RWPE1 (cell line): ENCODE measurements at regions not wholly inside any gene's neighbourhood (a gene's known extent, or its start where the extent isn't known, plus 50 kb on each side); places are given as distances from the start of the nearest gene placed in this dataset.
A peak's percentile ranks its signal among the peaks of the same experiment; 100 is the strongest.

Source experiments
- CTCF ChIA-PET: fragments of 350-600 bp; sonication (Branson Sonifier 250); formaldehyde crosslinking; extraction: SDS; loops from one replicate; lab custom pipeline; 2021; lab: Yijun Ruan, JAX
- POLR2A ChIA-PET: fragments of 400-600 bp; formaldehyde crosslinking; extraction: SDS; loops from one replicate; lab custom pipeline; 2020; ENCODE audit warnings: antibody characterized with exemption; ENCODE audit not compliant: low non-redundant PET; lab: Yijun Ruan, JAX
- DNase-seq: peaks from one replicate; pipeline ENCODE4 v3.0.0; 2012; ENCODE audit warnings: low spot score
- H3K27ac ChIP-seq: fragments of 450-650 bp; 2 replicates; pipeline ENCODE4 v1.5.1; 2017
- TF ChIP-seq, protein P1 (sequence below): fragments of 450-650 bp; conservative IDR thresholded peaks from 2 replicates; pipeline ENCODE4 v1.5.1; 2017; ENCODE audit warnings: low read depth, mild to moderate bottlenecking

DNA sequence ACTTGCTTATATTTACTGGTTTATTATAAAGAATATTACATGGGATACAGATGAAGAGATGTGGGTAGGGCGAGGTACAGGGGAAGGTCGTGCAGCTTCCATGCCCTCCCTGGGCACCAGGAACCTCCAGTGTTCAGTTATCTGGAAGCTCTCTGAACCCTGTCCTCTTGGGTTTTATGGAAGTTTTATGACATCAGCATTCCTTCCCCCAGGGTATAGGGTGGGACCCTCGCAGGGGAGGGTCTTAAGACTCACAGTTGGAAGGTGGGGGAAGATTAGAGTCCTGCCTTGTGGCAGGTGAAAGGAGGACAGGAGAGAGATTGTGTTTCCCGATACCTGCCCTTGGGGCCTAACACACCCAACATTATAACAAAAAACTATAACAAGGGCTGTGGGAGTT is 71.8 kb upstream of the NPAS1 start:
- ChIA-PET CTCF (interaction anchor here (0.9 kb wide), 1 partner anchor 43 kb away, joined by 3 read pairs; no protein-coding TSS in a partner anchor), POLR2A (no interaction called here)
- no peak overlapping the region for H3K27ac ChIP-seq
- TF ChIP-seq, protein P1, sequence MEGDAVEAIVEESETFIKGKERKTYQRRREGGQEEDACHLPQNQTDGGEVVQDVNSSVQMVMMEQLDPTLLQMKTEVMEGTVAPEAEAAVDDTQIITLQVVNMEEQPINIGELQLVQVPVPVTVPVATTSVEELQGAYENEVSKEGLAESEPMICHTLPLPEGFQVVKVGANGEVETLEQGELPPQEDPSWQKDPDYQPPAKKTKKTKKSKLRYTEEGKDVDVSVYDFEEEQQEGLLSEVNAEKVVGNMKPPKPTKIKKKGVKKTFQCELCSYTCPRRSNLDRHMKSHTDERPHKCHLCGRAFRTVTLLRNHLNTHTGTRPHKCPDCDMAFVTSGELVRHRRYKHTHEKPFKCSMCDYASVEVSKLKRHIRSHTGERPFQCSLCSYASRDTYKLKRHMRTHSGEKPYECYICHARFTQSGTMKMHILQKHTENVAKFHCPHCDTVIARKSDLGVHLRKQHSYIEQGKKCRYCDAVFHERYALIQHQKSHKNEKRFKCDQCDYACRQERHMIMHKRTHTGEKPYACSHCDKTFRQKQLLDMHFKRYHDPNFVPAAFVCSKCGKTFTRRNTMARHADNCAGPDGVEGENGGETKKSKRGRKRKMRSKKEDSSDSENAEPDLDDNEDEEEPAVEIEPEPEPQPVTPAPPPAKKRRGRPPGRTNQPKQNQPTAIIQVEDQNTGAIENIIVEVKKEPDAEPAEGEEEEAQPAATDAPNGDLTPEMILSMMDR: no peak
- DNase-seq: no peak

DNA sequence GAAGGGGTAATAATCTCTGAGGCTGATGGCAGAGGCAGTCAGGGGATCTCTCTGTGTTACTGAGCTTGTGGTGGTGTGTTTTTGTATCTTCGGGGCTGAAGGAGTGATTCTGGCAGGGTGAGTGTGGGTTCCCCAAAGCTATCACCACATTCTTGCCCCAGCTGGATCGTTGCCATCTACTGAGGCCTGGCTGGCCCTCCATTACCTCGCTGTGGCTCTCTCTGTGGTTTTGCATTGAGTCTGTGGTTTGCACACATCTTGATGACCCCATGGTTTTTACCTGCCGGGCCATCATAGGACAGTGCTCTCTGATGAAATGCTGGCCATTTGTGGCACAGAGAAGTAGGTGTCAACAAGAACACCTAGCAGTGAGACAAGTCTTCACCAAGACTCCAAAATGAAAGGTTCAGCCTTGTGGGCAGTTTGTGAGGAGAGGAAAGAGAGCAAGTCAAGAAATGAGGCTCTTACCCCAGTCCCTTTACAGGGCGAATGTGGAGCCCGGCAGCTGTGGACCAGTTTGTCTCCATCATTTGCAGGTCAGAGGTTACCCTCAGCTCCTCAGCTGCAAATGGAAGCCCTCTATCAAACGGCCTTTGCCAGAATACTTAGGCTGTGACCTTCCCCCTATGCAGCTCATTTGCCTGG is 69.0 kb upstream of the NPAS1 start:
- no peak for DNase-seq
- TF ChIP-seq, protein P1: no peak
- ChIA-PET CTCF (no interaction called here), POLR2A (no interaction called here)
- peak overlapping the region; percentile 85 for H3K27ac ChIP-seq

DNA sequence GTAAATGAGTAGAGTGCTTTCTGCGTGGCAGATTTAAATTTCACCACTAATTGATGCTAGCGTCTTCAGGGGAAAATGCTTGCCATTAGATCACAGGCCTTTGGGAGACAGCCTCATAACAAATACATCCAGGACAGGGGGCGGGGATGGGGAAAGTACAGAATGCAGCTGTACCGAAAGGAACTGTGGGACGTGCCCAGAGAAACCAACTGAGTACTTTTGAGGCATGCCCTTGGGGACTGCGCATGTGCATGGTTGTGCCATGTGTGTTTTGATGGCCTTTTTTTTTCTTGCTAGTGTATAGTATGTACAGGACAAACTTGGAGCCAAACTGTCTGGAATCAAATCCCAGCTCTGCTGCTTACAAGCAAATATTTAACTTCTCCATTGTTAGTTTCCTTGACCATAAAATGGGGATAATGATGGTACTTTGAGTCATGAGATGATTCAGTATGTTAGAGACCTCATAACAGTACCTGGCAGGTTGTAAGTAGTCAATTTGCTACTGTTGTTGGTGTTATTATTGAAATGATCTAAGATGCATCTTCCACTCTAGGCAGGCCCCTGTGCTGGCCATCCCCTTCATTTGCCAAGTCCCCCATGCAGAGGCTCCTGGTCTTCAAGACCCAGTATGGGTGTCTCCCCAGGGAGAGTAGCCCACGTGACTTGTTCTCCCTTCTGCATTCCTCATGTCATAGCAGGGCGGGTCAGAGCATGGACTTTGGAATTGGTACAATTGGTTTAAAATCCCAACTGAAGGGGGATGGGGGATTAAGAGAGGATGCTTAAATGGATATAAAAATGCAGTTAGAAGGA is 68.3 kb upstream of the NPAS1 start:
- ChIA-PET POLR2A (no interaction called here), CTCF (no interaction called here)
- DNase-seq: peak; percentile 83
- H3K27ac ChIP-seq: peak overlapping the region; percentile 85
- TF ChIP-seq, protein P1: no peak

DNA sequence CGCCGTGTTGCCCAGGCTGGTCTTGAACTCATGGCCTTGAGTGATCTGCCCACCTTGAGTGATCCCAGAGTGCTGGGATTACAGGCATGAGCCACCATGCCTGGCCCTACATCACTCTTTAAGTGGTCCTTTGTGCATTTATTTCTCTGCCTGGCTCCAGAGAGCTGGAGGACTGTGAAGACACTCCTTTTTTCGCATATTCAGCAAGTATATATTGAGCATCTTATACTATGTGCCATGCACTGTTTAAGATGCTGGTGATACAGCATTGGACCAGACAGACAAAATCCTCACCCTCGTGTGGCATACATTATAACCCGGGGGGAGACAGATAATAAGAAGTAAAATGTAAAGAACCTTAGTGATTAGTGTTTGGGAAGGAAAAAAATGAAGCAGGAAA is 66.8 kb upstream of the NPAS1 start:
- no peak for DNase-seq
- ChIA-PET CTCF (interaction anchor here (0.9 kb wide), 1 partner anchor 38 kb away, joined by 3 read pairs; no protein-coding TSS in a partner anchor), POLR2A (no interaction called here)
- TF ChIP-seq, protein P1: no peak
- no peak overlapping the region for H3K27ac ChIP-seq

DNA sequence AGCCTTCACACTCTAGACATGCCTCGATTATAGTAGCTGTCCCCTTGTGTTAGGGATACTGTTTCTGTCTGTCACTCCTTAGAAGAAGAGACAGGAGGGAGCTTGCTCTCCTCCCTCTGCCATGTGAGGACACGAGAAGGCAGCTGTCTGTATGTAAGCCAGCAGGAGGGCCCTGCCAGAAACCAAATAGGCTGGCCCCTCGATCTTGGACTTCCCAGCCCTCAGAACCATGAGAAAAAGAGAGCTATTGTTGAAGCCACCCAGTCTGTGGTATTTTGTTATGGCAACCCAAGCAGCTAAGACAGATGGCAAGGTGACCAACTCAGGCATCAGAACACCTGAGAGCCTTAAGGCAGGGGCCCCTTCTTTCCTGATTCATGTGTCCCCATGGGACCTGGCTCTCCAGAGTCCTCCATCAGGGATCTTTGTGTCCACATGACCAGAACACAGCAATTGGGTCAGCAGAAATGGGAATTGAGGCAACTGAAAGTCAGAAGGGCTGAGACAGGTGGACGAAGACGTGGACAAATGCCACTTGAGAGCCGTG is 65.6 kb upstream of the NPAS1 start:
- ChIA-PET POLR2A (no interaction called here), CTCF (interaction anchor here (0.6 kb wide), 1 partner anchor 22 kb away, joined by 4 read pairs; no protein-coding TSS in a partner anchor)
- no peak for DNase-seq
- peak overlapping the region; percentile 40 for H3K27ac ChIP-seq
- TF ChIP-seq, protein P1: no peak

DNA sequence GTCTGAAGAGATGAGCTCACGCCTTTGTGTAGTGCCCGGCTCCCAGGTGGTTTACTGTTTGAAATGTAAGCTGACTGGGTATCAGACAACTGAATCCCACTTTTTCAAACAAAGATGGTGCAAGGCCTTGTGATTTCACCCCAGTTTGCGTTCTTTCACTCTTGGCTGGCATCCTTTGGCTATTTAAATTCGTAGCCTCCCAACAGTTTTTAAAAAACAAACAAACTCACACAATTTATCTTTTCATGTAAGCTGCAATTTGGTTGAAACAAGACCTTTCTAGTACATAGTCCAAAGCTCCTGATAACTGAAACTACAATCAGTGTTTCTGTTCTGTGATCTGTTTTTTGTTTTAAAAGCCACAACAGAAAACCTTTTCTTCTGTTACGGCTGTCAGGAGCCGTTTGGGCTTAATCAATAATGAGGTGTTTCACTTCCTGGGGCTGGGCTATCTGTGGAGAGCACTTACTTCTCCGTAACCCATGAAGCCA is 65.1 kb upstream of the NPAS1 start:
- POLR2A ChIA-PET: no interaction called here
- TF ChIP-seq, protein P1: no peak
- CTCF ChIA-PET: no interaction called here
- peak overlapping the region; percentile 40 for H3K27ac ChIP-seq
- DNase-seq: no peak
